HEK293T (cell line): ENCODE measurements at regions not wholly inside any gene's neighbourhood (a gene's known extent, or its start where the extent isn't known, plus 50 kb on each side); places are given as distances from the start of the nearest gene placed in this dataset.
A peak's percentile ranks its signal among the peaks of the same experiment; 100 is the strongest.

ENCODE experiments used
- CTCF ChIA-PET: fragments of 350-600 bp; formaldehyde crosslinking; extraction: SDS; loops from one replicate; lab custom pipeline; 2021; ENCODE audit warnings: antibody characterized with exemption, inconsistent platforms; lab: Yijun Ruan, JAX
- POLR2A ChIA-PET: fragments of 350-600 bp; formaldehyde crosslinking; extraction: SDS; loops from one replicate; lab custom pipeline; 2020; ENCODE audit warnings: antibody characterized with exemption, inconsistent platforms; lab: Yijun Ruan, JAX
- DNase-seq: peaks from one replicate; pipeline ENCODE4 v3.0.0; 2012; ENCODE audit warnings: mixed read lengths; ENCODE audit errors: extremely low spot score
- ARNT ChIP-seq: fragments of 450-650 bp; IDR thresholded peaks from 2 replicates; pipeline ENCODE4 v1.6.1; 2017; ENCODE audit warnings: mild to moderate bottlenecking
- BHLHE40 ChIP-seq: fragments of 450-650 bp; IDR thresholded peaks from 2 replicates; pipeline ENCODE4 v1.6.1; 2016; ENCODE audit warnings: mild to moderate bottlenecking, moderate library complexity, borderline replicate concordance
- CTBP1 ChIP-seq: fragments of 450-650 bp; IDR thresholded peaks from 2 replicates; pipeline ENCODE4 v1.6.1; 2016; ENCODE audit warnings: borderline replicate concordance
- ELF4 ChIP-seq: fragments of 450-650 bp; IDR thresholded peaks from 2 replicates; pipeline ENCODE4 v1.6.1; 2017; ENCODE audit warnings: antibody characterized with exemption
- FOXA1 ChIP-seq: fragments of 450-650 bp; IDR thresholded peaks from 2 replicates; pipeline ENCODE4 v1.6.1; 2016; ENCODE audit warnings: mild to moderate bottlenecking
- FOXK2 ChIP-seq: fragments of 450-650 bp; IDR thresholded peaks from 2 replicates; pipeline ENCODE4 v1.6.1; 2016; ENCODE audit warnings: mild to moderate bottlenecking
- FOXM1 ChIP-seq: fragments of 450-650 bp; IDR thresholded peaks from 2 replicates; pipeline ENCODE4 v1.6.1; 2017; ENCODE audit warnings: mild to moderate bottlenecking, borderline replicate concordance
- HDGF ChIP-seq: fragments of 450-650 bp; IDR thresholded peaks from 2 replicates; pipeline ENCODE4 v1.6.1; 2017; ENCODE audit warnings: antibody characterized with exemption, borderline replicate concordance
- L3MBTL2 ChIP-seq: fragments of 450-650 bp; conservative IDR thresholded peaks from 2 replicates; pipeline ENCODE4 v1.6.1; 2016; ENCODE audit warnings: mild to moderate bottlenecking
- LEF1 ChIP-seq: fragments of 450-650 bp; IDR thresholded peaks from 2 replicates; pipeline ENCODE4 v1.6.1; 2017; ENCODE audit warnings: mild to moderate bottlenecking, borderline replicate concordance
- NFRKB ChIP-seq: fragments of 450-650 bp; IDR thresholded peaks from 2 replicates; pipeline ENCODE4 v1.6.1; 2016; ENCODE audit warnings: mild to moderate bottlenecking, moderate library complexity
- SP1 ChIP-seq: fragments of 450-650 bp; IDR thresholded peaks from 2 replicates; pipeline ENCODE4 v1.6.1; 2017
- SUZ12 ChIP-seq: fragments of 450-650 bp; IDR thresholded peaks from 2 replicates; pipeline ENCODE4 v1.6.1; 2016; ENCODE audit warnings: mild to moderate bottlenecking
- TARDBP ChIP-seq: fragments of 450-650 bp; IDR thresholded peaks from 2 replicates; pipeline ENCODE4 v1.6.1; 2016
- ZNF384 ChIP-seq: fragments of 450-650 bp; IDR thresholded peaks from 2 replicates; pipeline ENCODE4 v1.6.1; 2016
- TF ChIP-seq, protein P1 (sequence below): fragments of 450-650 bp; IDR thresholded peaks from 2 replicates; pipeline ENCODE4 v1.6.1; 2016

DNA sequence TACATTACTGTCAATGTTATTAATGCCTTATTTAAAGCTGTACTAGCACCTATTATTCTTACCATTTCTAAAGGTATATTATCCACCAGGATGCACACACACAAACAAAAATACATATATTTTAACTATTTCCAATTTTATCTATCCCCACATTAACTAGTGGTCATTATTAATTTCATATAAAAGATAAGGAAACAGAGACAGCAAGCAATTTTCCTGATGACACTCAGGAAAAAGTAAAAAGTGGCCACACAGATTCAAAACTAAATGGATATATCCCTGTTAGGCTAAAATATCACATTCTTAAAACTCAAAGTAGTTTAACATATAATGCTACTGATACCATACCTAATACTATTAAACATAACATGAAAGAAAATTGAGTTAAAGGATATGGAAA lies 534.1 kb downstream of the KCNT2 start:
- POLR2A ChIA-PET, result no interaction called here
- TF ChIP-seq NFRKB (no peak), ELF4 (no peak), SUZ12 (no peak), FOXM1 (no peak), CTBP1 (no peak), L3MBTL2 (no peak), BHLHE40 (no peak), ZNF384 (no peak), FOXK2 (no peak), ARNT (no peak), FOXA1 (no peak), HDGF (no peak), SP1 (no peak), TARDBP (no peak), LEF1 (no peak)
- TF ChIP-seq, protein P1, sequence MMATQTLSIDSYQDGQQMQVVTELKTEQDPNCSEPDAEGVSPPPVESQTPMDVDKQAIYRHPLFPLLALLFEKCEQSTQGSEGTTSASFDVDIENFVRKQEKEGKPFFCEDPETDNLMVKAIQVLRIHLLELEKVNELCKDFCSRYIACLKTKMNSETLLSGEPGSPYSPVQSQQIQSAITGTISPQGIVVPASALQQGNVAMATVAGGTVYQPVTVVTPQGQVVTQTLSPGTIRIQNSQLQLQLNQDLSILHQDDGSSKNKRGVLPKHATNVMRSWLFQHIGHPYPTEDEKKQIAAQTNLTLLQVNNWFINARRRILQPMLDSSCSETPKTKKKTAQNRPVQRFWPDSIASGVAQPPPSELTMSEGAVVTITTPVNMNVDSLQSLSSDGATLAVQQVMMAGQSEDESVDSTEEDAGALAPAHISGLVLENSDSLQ, result no peak
- no peak for DNase-seq
- CTCF ChIA-PET, result no interaction called here

DNA sequence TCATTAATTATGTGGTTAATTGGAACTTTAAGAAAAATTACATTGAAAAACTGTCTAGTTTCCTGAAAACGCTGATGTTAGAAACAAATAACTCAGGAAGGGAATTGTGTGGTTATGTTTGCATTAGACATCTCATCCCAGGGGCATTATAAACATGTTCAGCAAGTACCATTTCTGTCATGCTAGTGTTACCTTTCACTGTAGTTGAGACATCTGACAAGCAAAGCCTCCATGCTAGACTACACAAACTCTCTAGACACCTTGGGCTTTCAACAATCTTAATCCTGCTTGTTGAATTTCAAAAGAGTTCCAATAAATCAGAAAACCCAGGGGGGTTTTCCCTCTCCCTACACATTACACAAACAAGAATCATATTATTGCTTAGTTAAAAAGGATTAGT lies 536.8 kb downstream of the KCNT2 start:
- TF ChIP-seq ARNT, result no peak
- TF ChIP-seq, protein P1, result peak; percentile 62
- no peak for TF ChIP-seq SUZ12
- ChIA-PET CTCF (no interaction called here), POLR2A (no interaction called here)
- peak; percentile 15 for DNase-seq

DNA sequence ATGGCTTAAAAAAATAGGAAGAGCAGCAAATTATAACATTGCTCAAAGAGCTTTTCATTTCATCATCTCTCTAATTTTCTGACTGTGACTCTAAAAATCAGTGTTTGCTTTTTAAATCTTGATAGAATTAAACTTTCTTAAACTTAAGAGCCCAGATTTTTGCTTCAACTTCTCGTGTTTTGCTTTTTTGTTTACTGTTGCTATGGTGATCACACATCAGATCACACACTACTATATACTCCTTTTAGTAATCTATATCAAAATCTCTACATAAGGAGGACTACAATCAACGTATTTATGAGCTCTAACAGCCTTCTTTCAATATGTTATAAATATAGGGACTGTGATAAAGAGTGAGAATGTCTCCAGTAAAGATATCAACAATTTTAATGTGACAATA lies 537.3 kb downstream of the KCNT2 start:
- POLR2A ChIA-PET, result no interaction called here

DNA sequence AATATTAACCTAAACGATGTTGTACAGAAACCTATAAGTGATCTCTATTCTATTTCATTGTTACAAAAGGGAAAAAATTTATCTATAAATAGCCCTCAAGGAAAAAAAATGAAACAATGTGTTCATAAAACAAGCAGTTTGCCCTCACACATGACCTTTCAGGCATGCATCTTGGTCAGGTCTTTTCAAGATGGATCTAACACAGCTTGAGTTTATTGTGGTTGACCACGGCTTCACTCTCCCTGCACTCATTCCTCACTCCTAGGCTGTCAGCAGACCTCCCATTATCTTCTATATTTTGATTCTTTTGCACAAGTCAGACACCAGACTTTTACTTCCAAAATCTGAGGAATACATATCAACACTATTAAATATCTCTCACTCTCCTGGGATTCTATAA lies 544.3 kb downstream of the KCNT2 start:
- ChIA-PET CTCF (no interaction called here), POLR2A (no interaction called here)
- TF ChIP-seq TARDBP, result no peak
- TF ChIP-seq NFRKB, result no peak
- no peak for TF ChIP-seq HDGF
- TF ChIP-seq, protein P1, result no peak
- TF ChIP-seq FOXK2, result no peak
- no peak for TF ChIP-seq CTBP1
- no peak for TF ChIP-seq FOXM1
- no peak for TF ChIP-seq FOXA1
- TF ChIP-seq LEF1, result no peak
- TF ChIP-seq ELF4, result no peak
- TF ChIP-seq SP1, result no peak
- DNase-seq, result no peak

More for the DNA sequence above, 537.3 kb downstream of the KCNT2 start:
- CTCF ChIA-PET, result no interaction called here
- TF ChIP-seq L3MBTL2, result no peak
- TF ChIP-seq FOXA1, result no peak
- TF ChIP-seq SUZ12, result no peak
- no peak for TF ChIP-seq HDGF
- no peak for DNase-seq

DNA sequence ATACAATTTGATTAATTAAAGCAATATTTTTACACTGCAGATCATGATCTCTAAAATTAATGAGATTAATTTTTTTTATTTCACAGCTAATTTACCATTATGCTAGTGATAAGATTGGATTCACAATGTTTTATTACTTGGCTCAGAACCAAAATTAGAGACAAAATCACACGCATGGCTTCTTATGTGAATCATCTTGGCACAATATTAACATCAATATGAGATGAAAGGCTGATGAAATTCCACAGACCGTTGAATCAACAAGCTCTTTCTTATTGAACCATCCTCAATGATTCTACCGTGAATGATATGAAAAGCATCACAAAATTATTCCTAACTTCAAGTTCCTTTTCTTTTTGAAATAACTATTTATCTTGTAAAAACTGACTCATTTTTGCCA lies 544.9 kb downstream of the KCNT2 start:
- no peak for DNase-seq
- TF ChIP-seq NFRKB (no peak), TARDBP (no peak), ARNT (no peak), ELF4 (no peak), HDGF (no peak), L3MBTL2 (no peak), ZNF384 (no peak), SUZ12 (no peak), LEF1 (no peak), CTBP1 (no peak), SP1 (no peak), BHLHE40 (no peak), FOXK2 (no peak), FOXM1 (no peak), FOXA1 (no peak)
- TF ChIP-seq, protein P1, result no peak
- ChIA-PET POLR2A (no interaction called here), CTCF (no interaction called here)

DNA sequence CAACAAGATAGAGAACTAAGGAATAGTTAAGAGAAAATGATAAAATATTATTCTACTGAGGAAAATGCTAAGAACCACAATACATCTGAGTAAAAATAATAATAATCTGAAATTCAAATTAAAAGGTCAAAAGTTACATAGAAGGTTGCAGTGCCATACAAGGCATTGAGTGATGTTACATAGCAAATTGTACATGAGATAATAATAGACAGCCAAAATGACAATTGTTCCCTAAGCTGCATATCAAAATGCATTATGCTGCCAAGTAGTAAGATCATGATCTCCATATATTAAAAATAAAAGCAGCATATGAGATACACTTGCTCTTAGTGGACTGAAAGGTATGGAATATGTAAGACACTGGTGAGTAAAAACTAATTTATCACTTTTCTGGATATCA lies 547.7 kb downstream of the KCNT2 start:
- ChIA-PET POLR2A (no interaction called here), CTCF (no interaction called here)
- no peak for DNase-seq

More for the DNA sequence above, 547.7 kb downstream of the KCNT2 start:
- TF ChIP-seq TARDBP (no peak), L3MBTL2 (no peak), LEF1 (no peak), HDGF (no peak), ARNT (no peak), FOXK2 (no peak), SUZ12 (no peak), FOXM1 (no peak), ZNF384 (no peak), FOXA1 (no peak), BHLHE40 (no peak), ELF4 (no peak), NFRKB (no peak), SP1 (no peak), CTBP1 (no peak)
- TF ChIP-seq, protein P1, result no peak
